ENCODE measurements at regions not wholly inside any gene's neighbourhood (a gene's known extent, or its start where the extent isn't known, plus 50 kb on each side); places are given as distances from the start of the nearest gene placed in this dataset.

- no peak for TF ChIP-seq POU6F1 (CRISPR knock-in tag; IDR thresholded peaks at IDR 0.05; ENCODE audit: borderline replicate concordance, low read depth)
Measured at GRCh38 chr6:150656156-150656555, 56.5 kb downstream of the PLEKHG1 start (continued).

DNA sequence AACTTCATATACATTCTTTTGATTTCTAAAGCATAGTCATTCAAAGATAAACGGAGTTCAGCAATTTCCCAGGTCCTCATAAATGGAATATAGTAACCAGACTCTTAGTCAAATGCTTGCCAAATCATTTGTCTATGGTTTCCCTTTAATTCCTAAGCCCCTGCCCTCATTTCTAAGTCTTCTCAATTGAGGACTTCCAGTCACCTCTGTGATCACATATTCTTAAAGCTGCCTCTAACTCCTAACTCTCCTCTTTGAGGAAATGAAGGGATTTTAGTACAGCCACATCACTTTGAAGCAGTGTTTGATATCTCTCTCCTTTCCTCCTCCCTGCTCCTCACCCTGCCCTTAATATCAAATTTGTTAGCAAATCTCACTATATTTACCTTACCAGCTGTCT, 58.7 kb downstream of the PLEKHG1 start:
- no peak for TF ChIP-seq ZNF70 (CRISPR knock-in tag; IDR thresholded peaks at IDR 0.05)
- TF ChIP-seq ISL1 (CRISPR knock-in tag; IDR thresholded peaks at IDR 0.05), result no peak
- no peak for TF ChIP-seq ZNF8 (CRISPR knock-in tag; IDR thresholded peaks at IDR 0.05)
- no peak for TF ChIP-seq TOX (CRISPR knock-in tag; IDR thresholded peaks at IDR 0.05; ENCODE audit: borderline replicate concordance)
- TF ChIP-seq BACH2 (CRISPR knock-in tag; IDR thresholded peaks at IDR 0.05; ENCODE audit: borderline replicate concordance), result no peak
- no peak for TF ChIP-seq CSDC2 (CRISPR knock-in tag; IDR thresholded peaks at IDR 0.05)
- no peak for TF ChIP-seq GLIS3 (CRISPR knock-in tag; IDR thresholded peaks at IDR 0.05)
- TF ChIP-seq OSR1 (CRISPR knock-in tag; IDR thresholded peaks at IDR 0.05), result no peak
- TF ChIP-seq ZFP3 (CRISPR knock-in tag; IDR thresholded peaks at IDR 0.05), result no peak
- TF ChIP-seq SNAI2 (CRISPR knock-in tag; IDR thresholded peaks at IDR 0.05), result no peak
- no peak for TF ChIP-seq ZNF565 (CRISPR knock-in tag; conservative IDR thresholded peaks at IDR 0.05; ENCODE audit: low read depth)
- TF ChIP-seq POU6F1 (CRISPR knock-in tag; IDR thresholded peaks at IDR 0.05; ENCODE audit: borderline replicate concordance, low read depth), result no peak
- TF ChIP-seq CSRNP3 (CRISPR knock-in tag; IDR thresholded peaks at IDR 0.05), result no peak
- no peak for TF ChIP-seq ZFP30 (CRISPR knock-in tag; IDR thresholded peaks at IDR 0.05)

GRCh38 chr6:150659046-150659763, 59.5 kb downstream of the PLEKHG1 start:
- no peak for ATAC-seq
- TF ChIP-seq BACH2 (CRISPR knock-in tag; IDR thresholded peaks at IDR 0.05; ENCODE audit: borderline replicate concordance) (no peak), ZFP30 (CRISPR knock-in tag; IDR thresholded peaks at IDR 0.05) (no peak), GLIS3 (CRISPR knock-in tag; IDR thresholded peaks at IDR 0.05) (no peak), SNAI2 (CRISPR knock-in tag; IDR thresholded peaks at IDR 0.05) (no peak), ARNTL (CRISPR knock-in tag; IDR thresholded peaks at IDR 0.05; ENCODE audit: borderline replicate concordance, low read depth) (no peak), RARB (CRISPR knock-in tag; IDR thresholded peaks at IDR 0.05) (no peak), ZNF70 (CRISPR knock-in tag; IDR thresholded peaks at IDR 0.05) (no peak), CSRNP3 (CRISPR knock-in tag; IDR thresholded peaks at IDR 0.05) (no peak), TCF4 (CRISPR knock-in tag; IDR thresholded peaks at IDR 0.05; ENCODE audit: borderline replicate concordance) (no peak), ISL1 (CRISPR knock-in tag; IDR thresholded peaks at IDR 0.05) (no peak), PATZ1 (CRISPR knock-in tag; IDR thresholded peaks at IDR 0.05; ENCODE audit: borderline replicate concordance) (no peak), ESRRG (CRISPR knock-in tag; IDR thresholded peaks at IDR 0.05) (no peak), POU6F1 (CRISPR knock-in tag; IDR thresholded peaks at IDR 0.05; ENCODE audit: borderline replicate concordance, low read depth) (no peak), ZNF8 (CRISPR knock-in tag; IDR thresholded peaks at IDR 0.05) (no peak), CSDC2 (CRISPR knock-in tag; IDR thresholded peaks at IDR 0.05) (no peak), ZFP3 (CRISPR knock-in tag; IDR thresholded peaks at IDR 0.05) (no peak), OSR1 (CRISPR knock-in tag; IDR thresholded peaks at IDR 0.05) (no peak), TOX (CRISPR knock-in tag; IDR thresholded peaks at IDR 0.05; ENCODE audit: borderline replicate concordance) (no peak)
- TF ChIP-seq, protein P1, sequence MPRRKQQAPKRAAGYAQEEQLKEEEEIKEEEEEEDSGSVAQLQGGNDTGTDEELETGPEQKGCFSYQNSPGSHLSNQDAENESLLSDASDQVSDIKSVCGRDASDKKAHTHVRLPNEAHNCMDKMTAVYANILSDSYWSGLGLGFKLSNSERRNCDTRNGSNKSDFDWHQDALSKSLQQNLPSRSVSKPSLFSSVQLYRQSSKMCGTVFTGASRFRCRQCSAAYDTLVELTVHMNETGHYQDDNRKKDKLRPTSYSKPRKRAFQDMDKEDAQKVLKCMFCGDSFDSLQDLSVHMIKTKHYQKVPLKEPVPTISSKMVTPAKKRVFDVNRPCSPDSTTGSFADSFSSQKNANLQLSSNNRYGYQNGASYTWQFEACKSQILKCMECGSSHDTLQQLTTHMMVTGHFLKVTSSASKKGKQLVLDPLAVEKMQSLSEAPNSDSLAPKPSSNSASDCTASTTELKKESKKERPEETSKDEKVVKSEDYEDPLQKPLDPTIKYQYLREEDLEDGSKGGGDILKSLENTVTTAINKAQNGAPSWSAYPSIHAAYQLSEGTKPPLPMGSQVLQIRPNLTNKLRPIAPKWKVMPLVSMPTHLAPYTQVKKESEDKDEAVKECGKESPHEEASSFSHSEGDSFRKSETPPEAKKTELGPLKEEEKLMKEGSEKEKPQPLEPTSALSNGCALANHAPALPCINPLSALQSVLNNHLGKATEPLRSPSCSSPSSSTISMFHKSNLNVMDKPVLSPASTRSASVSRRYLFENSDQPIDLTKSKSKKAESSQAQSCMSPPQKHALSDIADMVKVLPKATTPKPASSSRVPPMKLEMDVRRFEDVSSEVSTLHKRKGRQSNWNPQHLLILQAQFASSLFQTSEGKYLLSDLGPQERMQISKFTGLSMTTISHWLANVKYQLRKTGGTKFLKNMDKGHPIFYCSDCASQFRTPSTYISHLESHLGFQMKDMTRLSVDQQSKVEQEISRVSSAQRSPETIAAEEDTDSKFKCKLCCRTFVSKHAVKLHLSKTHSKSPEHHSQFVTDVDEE (CRISPR knock-in tag; IDR thresholded peaks at IDR 0.05), result no peak

More for the DNA sequence above, 58.7 kb downstream of the PLEKHG1 start:
- no peak for ATAC-seq

Measured in SK-N-SH treated with all-trans-retinoic acid at 6 μM for 48 hours (cell line).